ENCODE measurements at regions not wholly inside any gene's neighbourhood (a gene's known extent, or its start where the extent isn't known, plus 50 kb on each side); places are given as distances from the start of the nearest gene placed in this dataset.

- Histone ChIP-seq H3K27me3 (no peaks in the 10 kb centered on the region), H3K27ac (no peak overlapping the region), H3K9me3 (no peaks in the 10 kb centered on the region), H3K36me3 (no peaks in the 10 kb centered on the region), H3K4me1 (no peaks in the 10 kb centered on the region), H3K4me3 (no peak overlapping the region)
- intact Hi-C loops (cut with DNase I; ENCODE audit: low total_unique reads), result no loop called here
- in situ Hi-C loops (cut with MboI; ENCODE audit: low pct_ligation_motif_present in 1 of 4, low pct_unique_long_range_greater_than_20kb in 1 of 4, low sequenced_read_pairs in 3 of 4), result no loop called here
- 35 to 53% methylated on average over 1 to 2 of the region's 2 CpGs for WGBS, 2 donors (ENCODE audit: low coverage in 1 of 2)
- TF ChIP-seq POLR2AphosphoS5 (IDR thresholded peaks at IDR 0.05) (no peak), POLR2A (IDR thresholded peaks at IDR 0.05) (no peak), CTCF (IDR thresholded peaks at IDR 0.05) (no peak), EP300 (IDR thresholded peaks at IDR 0.05; ENCODE audit: low read depth) (no peak)
- DNase-seq, result no peak
Observed at GRCh38 chr18:41524674-41525470, 430.2 kb upstream of the PIK3C3 start.

GRCh38 chr18:41517142-41517541, 437.9 kb upstream of the PIK3C3 start:
- intact Hi-C loops (cut with DNase I; ENCODE audit: low total_unique reads) (no loop called here), in situ Hi-C loops (cut with MboI; ENCODE audit: low pct_ligation_motif_present in 1 of 4, low pct_unique_long_range_greater_than_20kb in 1 of 4, low sequenced_read_pairs in 3 of 4) (no loop called here)
- TF ChIP-seq POLR2AphosphoS5 (IDR thresholded peaks at IDR 0.05), result no peak
- TF ChIP-seq CTCF (IDR thresholded peaks at IDR 0.05), result no peak
- TF ChIP-seq EP300 (IDR thresholded peaks at IDR 0.05; ENCODE audit: low read depth), result no peak
- no peak for TF ChIP-seq POLR2A (IDR thresholded peaks at IDR 0.05)
- no peak for DNase-seq
- H3K36me3 ChIP-seq, result no peaks in the 10 kb centered on the region
- no peak overlapping the region for H3K4me3 ChIP-seq
- no peaks in the 10 kb centered on the region for H3K27me3 ChIP-seq
- no peaks in the 10 kb centered on the region for H3K9me3 ChIP-seq
- H3K27ac ChIP-seq, result no peak overlapping the region
- no peaks in the 10 kb centered on the region for H3K4me1 ChIP-seq

- intact Hi-C loops (cut with DNase I; ENCODE audit: low total_unique reads), result no loop called here
- 77 to 89% methylated on average over 1 to 3 of the region's 3 CpGs for WGBS, 2 donors (ENCODE audit: low coverage in 1 of 2)
- no peak for TF ChIP-seq EP300 (IDR thresholded peaks at IDR 0.05; ENCODE audit: low read depth)
- TF ChIP-seq CTCF (IDR thresholded peaks at IDR 0.05), result no peak
- TF ChIP-seq POLR2AphosphoS5 (IDR thresholded peaks at IDR 0.05), result no peak
- no peak for TF ChIP-seq POLR2A (IDR thresholded peaks at IDR 0.05)
- H3K4me1 ChIP-seq, result no peaks in the 10 kb centered on the region
- DNase-seq, result no peak
- no peaks in the 10 kb centered on the region for H3K27me3 ChIP-seq
- H3K36me3 ChIP-seq, result no peaks in the 10 kb centered on the region
- no peak overlapping the region for H3K4me3 ChIP-seq
- in situ Hi-C loops (cut with MboI; ENCODE audit: low pct_ligation_motif_present in 1 of 4, low pct_unique_long_range_greater_than_20kb in 1 of 4, low sequenced_read_pairs in 3 of 4), result no loop called here
- H3K27ac ChIP-seq, result no peak overlapping the region
- H3K9me3 ChIP-seq, result no peaks in the 10 kb centered on the region
Observed at GRCh38 chr18:41513438-41513837, 441.6 kb upstream of the PIK3C3 start.

- Histone ChIP-seq H3K4me3 (no peak overlapping the region), H3K27me3 (no peaks in the 10 kb centered on the region), H3K9me3 (no peaks in the 10 kb centered on the region), H3K27ac (no peak overlapping the region), H3K4me1 (no peaks in the 10 kb centered on the region), H3K36me3 (no peaks in the 10 kb centered on the region)
- TF ChIP-seq EP300 (IDR thresholded peaks at IDR 0.05; ENCODE audit: low read depth) (no peak), POLR2A (IDR thresholded peaks at IDR 0.05) (no peak), CTCF (IDR thresholded peaks at IDR 0.05) (no peak), POLR2AphosphoS5 (IDR thresholded peaks at IDR 0.05) (no peak)
- in situ Hi-C loops (cut with MboI; ENCODE audit: low pct_ligation_motif_present in 1 of 4, low pct_unique_long_range_greater_than_20kb in 1 of 4, low sequenced_read_pairs in 3 of 4) (no loop called here), intact Hi-C loops (cut with DNase I; ENCODE audit: low total_unique reads) (no loop called here)
- 73 to 74% methylated on average over 3 of the region's 3 CpGs for WGBS, 2 donors (ENCODE audit: low coverage in 1 of 2)
- DNase-seq, result no peak
Observed at GRCh38 chr18:41504316-41504715, 450.7 kb upstream of the PIK3C3 start.
